GM10248 (cell line): ENCODE measurements at regions not wholly inside any gene's neighbourhood (a gene's known extent, or its start where the extent isn't known, plus 50 kb on each side); places are given as distances from the start of the nearest gene placed in this dataset.

Experiments
- CTCF ChIA-PET: fragments of 300-600 bp; sonication (Branson Sonifier 250); formaldehyde crosslinking; extraction: SDS; loops from one replicate; lab custom pipeline; 2021; ENCODE audit warnings: antibody characterized with exemption; lab: Yijun Ruan, JAX
- POLR2A ChIA-PET: fragments of 350-650 bp; sonication (Branson Sonifier 250); formaldehyde crosslinking; extraction: SDS; loops from one replicate; lab custom pipeline; 2020; ENCODE audit warnings: antibody characterized with exemption; lab: Yijun Ruan, JAX
- DNase-seq: peaks from one replicate; pipeline ENCODE4 v3.0.0; 2012; ENCODE audit errors: extremely low spot score
- TF ChIP-seq, protein P1 (sequence below): IDR thresholded peaks from 2 replicates; pipeline ENCODE4 v1.5.1; 2012; ENCODE audit warnings: mild to moderate bottlenecking, low read depth; ENCODE audit errors: extremely low read depth, missing control alignments, control extremely low read depth

DNA sequence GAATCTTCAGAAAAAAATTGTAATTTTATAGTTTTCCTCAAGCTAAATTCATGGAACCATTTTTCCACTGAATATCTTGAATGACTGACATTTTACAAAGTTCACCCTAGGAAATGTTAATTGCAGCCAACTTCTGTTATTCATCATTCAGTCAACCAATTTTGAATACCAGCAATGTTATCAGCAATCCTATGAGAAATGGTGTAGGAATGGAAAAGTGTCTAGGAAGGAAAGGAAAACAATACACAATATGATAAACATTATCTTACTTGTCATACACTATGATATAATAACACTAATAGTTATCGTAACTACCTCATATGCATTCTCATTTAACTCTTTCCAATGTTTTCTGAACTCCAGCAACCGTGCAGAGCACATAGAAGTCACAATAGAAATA, 790.5 kb upstream of the LRRC4C start:
- TF ChIP-seq, protein P1, sequence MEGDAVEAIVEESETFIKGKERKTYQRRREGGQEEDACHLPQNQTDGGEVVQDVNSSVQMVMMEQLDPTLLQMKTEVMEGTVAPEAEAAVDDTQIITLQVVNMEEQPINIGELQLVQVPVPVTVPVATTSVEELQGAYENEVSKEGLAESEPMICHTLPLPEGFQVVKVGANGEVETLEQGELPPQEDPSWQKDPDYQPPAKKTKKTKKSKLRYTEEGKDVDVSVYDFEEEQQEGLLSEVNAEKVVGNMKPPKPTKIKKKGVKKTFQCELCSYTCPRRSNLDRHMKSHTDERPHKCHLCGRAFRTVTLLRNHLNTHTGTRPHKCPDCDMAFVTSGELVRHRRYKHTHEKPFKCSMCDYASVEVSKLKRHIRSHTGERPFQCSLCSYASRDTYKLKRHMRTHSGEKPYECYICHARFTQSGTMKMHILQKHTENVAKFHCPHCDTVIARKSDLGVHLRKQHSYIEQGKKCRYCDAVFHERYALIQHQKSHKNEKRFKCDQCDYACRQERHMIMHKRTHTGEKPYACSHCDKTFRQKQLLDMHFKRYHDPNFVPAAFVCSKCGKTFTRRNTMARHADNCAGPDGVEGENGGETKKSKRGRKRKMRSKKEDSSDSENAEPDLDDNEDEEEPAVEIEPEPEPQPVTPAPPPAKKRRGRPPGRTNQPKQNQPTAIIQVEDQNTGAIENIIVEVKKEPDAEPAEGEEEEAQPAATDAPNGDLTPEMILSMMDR, result no peak
- ChIA-PET CTCF (no interaction called here), POLR2A (no interaction called here)
- no peak for DNase-seq

DNA sequence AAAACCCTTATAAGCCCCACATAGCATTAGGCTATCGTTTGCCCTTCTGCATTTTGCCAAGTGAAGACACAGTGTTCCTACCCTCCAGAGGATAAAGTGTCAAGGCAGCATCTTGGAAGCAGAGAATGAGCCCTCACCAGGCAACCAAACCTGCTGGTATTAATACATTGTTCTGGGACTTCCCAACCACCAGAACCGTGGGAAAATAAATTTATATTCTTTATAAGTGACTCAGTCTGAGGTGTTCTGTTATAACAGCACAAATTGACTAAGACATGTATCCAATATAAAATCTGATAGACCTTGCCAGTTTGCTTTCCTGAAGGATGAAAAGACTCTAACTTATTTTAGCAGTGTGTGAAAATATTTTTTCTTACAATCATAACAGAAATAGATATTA, 792.5 kb upstream of the LRRC4C start:
- ChIA-PET POLR2A (no interaction called here), CTCF (interaction anchor here (1.6 kb wide), 1 partner anchor 23 kb away, joined by 4 read pairs; no protein-coding TSS in a partner anchor)
- DNase-seq, result no peak
- TF ChIP-seq, protein P1, result no peak

DNA sequence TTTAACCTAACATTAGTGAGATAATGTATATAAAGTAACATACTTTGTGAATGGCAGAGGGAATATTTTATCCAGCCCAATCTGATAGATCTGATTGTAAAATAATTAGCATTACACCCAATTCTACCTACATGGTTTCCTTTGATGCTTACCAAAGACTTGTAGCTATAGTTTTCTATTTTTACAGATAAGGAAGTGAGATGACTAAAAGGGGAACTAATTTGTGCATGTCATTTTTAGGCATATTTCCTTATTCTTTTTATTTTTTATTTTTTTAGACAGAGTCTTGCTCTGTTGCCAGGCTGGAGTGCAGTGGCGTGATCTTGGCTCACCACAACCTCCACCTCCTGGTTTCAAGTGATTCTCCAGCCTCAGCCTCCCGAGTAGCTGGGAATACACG, 793.7 kb upstream of the LRRC4C start:
- no peak for DNase-seq
- TF ChIP-seq, protein P1, result no peak
- CTCF ChIA-PET, result no interaction called here
- POLR2A ChIA-PET, result no interaction called here

DNA sequence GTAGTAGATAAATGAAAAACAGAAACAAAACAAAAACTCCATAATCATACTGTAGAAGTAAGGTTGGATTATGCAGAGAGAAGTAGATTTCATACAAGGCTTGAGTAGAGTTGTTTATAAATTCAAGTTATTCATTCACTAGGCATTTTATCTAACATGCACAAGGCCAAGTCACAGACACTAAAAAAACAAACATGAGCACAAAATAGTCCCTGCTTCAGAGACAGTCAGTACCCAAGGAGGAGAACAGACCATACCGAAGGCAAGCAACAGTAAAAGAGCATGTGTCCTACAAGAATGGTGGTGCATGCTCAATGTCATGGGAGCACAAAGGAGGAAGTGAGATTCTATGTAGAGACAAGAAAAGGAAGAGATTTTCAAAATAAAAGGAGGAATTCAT, 796.5 kb upstream of the LRRC4C start:
- TF ChIP-seq, protein P1, result no peak
- ChIA-PET CTCF (no interaction called here), POLR2A (no interaction called here)
- no peak for DNase-seq

DNA sequence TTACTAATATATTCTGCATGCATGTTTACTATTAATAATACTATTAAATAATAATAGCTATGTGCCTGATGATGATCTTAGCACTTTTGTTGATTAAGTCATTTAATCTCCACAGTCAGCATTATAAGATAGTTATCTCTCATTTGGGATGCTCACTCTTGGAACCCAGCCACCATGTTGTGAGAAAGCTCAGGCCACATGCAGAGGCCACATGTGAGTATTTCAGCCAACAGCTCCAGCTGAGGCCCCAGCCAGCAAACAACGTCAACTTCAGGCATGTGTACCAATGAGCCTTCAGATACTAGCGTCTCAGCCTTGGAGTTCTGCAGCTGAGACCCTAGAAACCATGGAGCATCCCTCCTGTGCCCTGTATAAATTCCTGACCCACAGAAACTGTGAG, 798.1 kb upstream of the LRRC4C start:
- CTCF ChIA-PET, result interaction anchor here (1.7 kb wide), 1 partner anchor 12 kb away, joined by 5 read pairs; no protein-coding TSS in a partner anchor
- DNase-seq, result no peak
- POLR2A ChIA-PET, result no interaction called here
- TF ChIP-seq, protein P1, result no peak

DNA sequence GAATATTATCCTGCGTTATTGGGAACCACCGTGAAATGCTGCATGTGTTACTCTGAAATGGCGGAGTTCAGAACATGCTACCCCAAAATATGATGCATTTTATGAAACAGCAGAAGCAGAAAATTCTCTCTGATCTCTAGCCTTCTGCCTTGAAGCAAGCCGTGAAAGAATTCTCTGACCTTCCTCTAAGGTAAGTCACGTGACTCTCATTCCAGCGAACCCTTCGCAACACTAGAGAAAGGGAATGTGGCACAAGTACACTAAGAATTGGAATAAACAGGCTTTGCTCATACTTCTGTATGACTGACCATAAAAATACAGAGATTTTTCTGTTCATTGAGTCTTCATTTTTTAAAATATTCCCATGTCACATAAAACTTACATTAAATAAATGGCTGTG, 805.6 kb upstream of the LRRC4C start:
- no peak for DNase-seq
- CTCF ChIA-PET, result no interaction called here
- TF ChIP-seq, protein P1, result no peak
- POLR2A ChIA-PET, result no interaction called here

DNA sequence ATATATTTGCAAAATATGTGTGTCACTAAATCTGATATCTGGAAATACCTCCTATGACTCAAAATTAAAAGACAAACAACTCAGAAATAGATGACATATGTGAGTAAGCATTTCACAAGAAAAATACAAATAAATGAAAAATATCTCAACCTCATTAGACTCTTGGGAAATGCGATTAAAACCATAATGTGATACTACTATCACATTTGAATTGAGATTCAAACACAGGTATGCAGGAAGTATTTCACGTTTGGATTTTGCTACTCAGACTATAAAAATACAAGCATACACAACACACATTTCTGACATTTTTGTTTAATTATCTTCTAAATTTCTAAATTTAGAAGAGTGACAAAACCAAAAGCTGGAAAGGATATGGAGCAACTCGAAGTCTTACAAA, 811.9 kb upstream of the LRRC4C start:
- ChIA-PET CTCF (no interaction called here), POLR2A (no interaction called here)
- TF ChIP-seq, protein P1, result no peak
- DNase-seq, result no peak
